Natural killer cell (primary cell): ENCODE measurements at regions not wholly inside any gene's neighbourhood (a gene's known extent, or its start where the extent isn't known, plus 50 kb on each side); places are given as distances from the start of the nearest gene placed in this dataset.

Experiments
- ATAC-seq, 3 donors: fragments of 150-1000 bp in 2 of 3; fragments of 200-7000 bp in 1 of 3; cut with Tn5 transposase; 1 replicate in 1 of 3; 2 replicates in 2 of 3; pipeline ENCODE4 v1.10.0; 2021; ENCODE audit warnings: mild to moderate bottlenecking in 2 of 3, moderate library complexity in 2 of 3
- DNase-seq, 2 donors: peaks; one replicate each; pipeline versions ENCODE4 v3.0.0 to v3.0.0-alpha.2; 2013 to 2021; ENCODE audit warnings: mixed read lengths in 1 of 2
- H3K27ac ChIP-seq: one replicate; pipeline ENCODE4 v1.5.1; 2013; ENCODE audit warnings: mild to moderate bottlenecking, low read length
- H3K27me3 ChIP-seq: one replicate; pipeline ENCODE4 v1.6.1; 2013; ENCODE audit warnings: low read length; ENCODE audit not compliant: control insufficient read depth, insufficient read depth
- H3K36me3 ChIP-seq: one replicate; pipeline ENCODE4 v1.6.1; 2013; ENCODE audit warnings: low read length; ENCODE audit not compliant: control insufficient read depth, insufficient read depth
- H3K4me1 ChIP-seq: one replicate; pipeline ENCODE4 v1.6.1; 2013; ENCODE audit warnings: low read length; ENCODE audit not compliant: control insufficient read depth, insufficient read depth
- H3K4me3 ChIP-seq: one replicate; pipeline ENCODE4 v1.5.1; 2013; ENCODE audit warnings: low read length
- H3K9me3 ChIP-seq: one replicate; pipeline ENCODE4 v1.6.1; 2013; ENCODE audit warnings: low read length; ENCODE audit not compliant: control insufficient read depth, insufficient read depth
- H3K27ac Mint-ChIP-seq, 2 donors: one replicate each; pipeline ENCODE4 v1.8.0; 2022; ENCODE audit warnings: mild to moderate bottlenecking in 2 of 2, mixed read lengths in 2 of 2, moderate library complexity in 1 of 2
- H3K27me3 Mint-ChIP-seq, 2 donors: one replicate each; pipeline ENCODE4 v1.8.0; 2022; ENCODE audit warnings: low read depth in 2 of 2, mixed read lengths in 2 of 2
- H3K36me3 Mint-ChIP-seq: one replicate; pipeline ENCODE4 v1.8.0; 2022; ENCODE audit warnings: mixed read lengths
- H3K4me1 Mint-ChIP-seq, 2 donors: one replicate each; pipeline ENCODE4 v1.8.0; 2022; ENCODE audit warnings: mixed read lengths in 2 of 2
- H3K4me3 Mint-ChIP-seq: one replicate; pipeline ENCODE4 v1.8.0; 2022; ENCODE audit warnings: mild to moderate bottlenecking, moderate library complexity, mixed read lengths
- H3K9me3 Mint-ChIP-seq, 2 donors: one replicate each; pipeline ENCODE4 v1.8.0; 2022; ENCODE audit warnings: mixed read lengths in 2 of 2
- intact Hi-C: fragments of 100-400 bp; cut with micrococcal nuclease; formaldehyde crosslinking; loops from one replicate; pipeline ENCODE4 v1.14.2; 2022
- TF ChIP-seq, protein P1 (sequence below): fragments of 200-600 bp; IDR thresholded peaks from one replicate; pipeline ENCODE4 v1.8.0; 2022; ENCODE audit warnings: antibody characterized with exemption

DNA sequence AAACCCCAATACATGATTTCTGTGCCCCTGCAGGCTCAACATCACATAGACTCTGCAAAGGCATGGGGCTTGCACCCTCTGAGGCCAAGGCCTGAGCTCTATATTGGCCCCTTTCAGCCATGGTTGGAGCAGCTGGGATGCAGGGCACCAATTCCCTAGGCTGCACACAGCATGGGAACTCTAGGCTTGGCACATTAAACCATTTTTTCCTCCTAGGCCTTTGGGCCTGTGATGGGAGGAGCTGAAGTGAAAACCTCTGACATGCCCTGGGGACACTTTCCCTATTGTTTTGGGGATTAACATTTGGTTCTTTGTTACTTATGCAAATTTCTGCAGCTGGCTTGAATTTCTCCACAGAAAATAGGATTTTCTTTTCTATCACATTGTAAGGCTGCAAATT, 1629.5 kb downstream of the OTOL1 start:
- Histone ChIP-seq H3K27ac (no peak overlapping the region), H3K27me3 (no peaks in the 10 kb centered on the region), H3K36me3 (no peaks in the 10 kb centered on the region), H3K4me1 (no peaks in the 10 kb centered on the region), H3K4me3 (no peak overlapping the region), H3K9me3 (peaks cover 13% of the 10 kb centered on the region)
- Mint-ChIP-seq H3K4me3 (no peak overlapping the region), H3K36me3 (peaks cover 36% of the 10 kb centered on the region), H3K27ac (no peak overlapping the region), H3K9me3 (peaks cover 9 to 23% of the 10 kb centered on the region in 2 donors), H3K4me1 (no peaks in the 10 kb centered on the region), H3K27me3 (no peaks in the 10 kb centered on the region)
- TF ChIP-seq, protein P1, sequence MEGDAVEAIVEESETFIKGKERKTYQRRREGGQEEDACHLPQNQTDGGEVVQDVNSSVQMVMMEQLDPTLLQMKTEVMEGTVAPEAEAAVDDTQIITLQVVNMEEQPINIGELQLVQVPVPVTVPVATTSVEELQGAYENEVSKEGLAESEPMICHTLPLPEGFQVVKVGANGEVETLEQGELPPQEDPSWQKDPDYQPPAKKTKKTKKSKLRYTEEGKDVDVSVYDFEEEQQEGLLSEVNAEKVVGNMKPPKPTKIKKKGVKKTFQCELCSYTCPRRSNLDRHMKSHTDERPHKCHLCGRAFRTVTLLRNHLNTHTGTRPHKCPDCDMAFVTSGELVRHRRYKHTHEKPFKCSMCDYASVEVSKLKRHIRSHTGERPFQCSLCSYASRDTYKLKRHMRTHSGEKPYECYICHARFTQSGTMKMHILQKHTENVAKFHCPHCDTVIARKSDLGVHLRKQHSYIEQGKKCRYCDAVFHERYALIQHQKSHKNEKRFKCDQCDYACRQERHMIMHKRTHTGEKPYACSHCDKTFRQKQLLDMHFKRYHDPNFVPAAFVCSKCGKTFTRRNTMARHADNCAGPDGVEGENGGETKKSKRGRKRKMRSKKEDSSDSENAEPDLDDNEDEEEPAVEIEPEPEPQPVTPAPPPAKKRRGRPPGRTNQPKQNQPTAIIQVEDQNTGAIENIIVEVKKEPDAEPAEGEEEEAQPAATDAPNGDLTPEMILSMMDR, result no peak
- no peak for ATAC-seq
- no peak for DNase-seq
- intact Hi-C loops, result no loop called here
